Stimulated activated CD4-positive, alpha-beta T cell treated with anti-CD3 and anti-CD28 coated beads, TNF-alpha, amount 100 ng/mL, for 48 hours (primary cell): ENCODE measurements at regions not wholly inside any gene's neighbourhood (a gene's known extent, or its start where the extent isn't known, plus 50 kb on each side); places are given as distances from the start of the nearest gene placed in this dataset.
"Not testable (repeated sequence)": the region's sequence is repeated elsewhere in the genome, so short reads cannot be mapped to it uniquely, and the experiment has no call there.

Source experiments
- DNase-seq, 3 donors: peaks; one replicate each; pipeline ENCODE4 v3.0.0-alpha.2; 2020; ENCODE audit warnings: low read depth in 3 of 3

DNA sequence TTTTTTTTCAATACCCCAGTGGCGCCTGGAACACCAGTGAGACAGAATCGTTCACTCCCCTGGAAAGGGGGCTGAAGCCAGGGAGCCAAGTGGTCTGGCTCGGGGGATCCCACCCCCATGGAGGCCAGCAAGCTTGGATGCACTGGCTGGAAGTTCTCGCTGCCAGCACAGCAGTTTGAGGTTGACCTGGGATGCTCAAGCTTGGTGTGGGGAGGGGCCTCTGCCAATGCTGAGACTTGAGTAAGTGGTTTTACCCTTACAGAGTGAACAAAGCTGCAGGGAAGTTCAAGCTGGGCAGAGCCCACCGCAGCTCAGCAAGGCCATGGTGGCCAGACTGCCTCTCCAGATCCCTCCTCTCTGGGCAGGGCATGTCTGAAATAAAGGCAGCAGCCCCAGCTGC lies 276.2 kb upstream of the CNTN6 start:
- no peak for DNase-seq

DNA sequence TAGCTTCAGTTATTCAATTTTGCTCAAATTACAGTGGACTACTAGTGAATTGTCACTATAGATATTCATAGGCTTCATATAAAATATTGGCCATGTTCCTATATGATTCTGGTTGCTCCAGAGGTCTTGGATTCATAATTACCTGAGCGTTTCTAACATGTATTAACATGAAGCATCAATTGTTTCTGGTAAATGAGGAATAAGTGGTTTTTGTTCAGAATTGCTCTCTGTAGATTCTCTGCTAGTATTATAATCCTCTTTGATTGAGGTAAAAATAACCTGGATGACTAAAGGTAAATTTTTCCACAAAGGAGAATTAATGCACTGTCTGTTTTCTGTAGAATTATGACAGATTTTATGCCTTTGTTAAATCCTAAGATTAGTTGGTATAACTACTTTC lies 258.1 kb upstream of the CNTN6 start:
- no peak for DNase-seq

DNA sequence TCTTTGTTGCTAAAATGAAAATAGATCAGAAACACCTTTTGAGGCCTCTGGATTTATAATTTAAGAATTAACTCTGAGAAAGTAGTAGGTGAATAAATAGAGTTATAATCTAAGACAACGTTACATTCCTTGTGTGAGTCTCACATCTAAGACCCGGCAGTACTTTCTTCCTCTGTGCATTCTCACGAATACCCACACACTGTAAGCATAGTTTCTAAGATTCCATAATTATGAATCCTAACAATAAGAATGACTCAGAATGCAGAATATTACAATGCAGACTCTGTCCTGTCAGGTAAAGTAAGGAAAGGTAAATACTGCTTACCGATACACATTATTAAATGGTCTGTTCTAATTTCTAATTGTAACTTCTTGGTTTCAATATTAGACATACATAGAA lies 257.7 kb upstream of the CNTN6 start:
- no peak for DNase-seq

DNA sequence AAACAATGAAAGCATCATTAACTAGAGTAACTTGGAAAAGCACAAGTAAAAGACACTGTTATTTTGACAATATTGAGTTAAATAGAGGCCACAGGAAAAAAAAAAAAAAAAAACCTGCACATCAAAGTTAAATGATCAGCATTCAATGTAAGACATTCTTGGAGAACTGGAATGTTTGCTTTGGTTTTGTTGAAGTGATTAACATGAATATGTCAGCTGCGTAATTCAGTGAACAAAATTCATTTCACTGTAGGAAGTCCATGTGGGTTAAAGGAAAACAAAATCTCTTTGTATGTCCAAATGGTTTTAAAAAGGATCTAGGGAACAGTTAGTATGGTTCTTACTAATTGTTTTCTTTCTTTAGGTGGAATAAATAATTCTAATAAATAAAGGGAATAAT lies 252.8 kb upstream of the CNTN6 start:
- no peak for DNase-seq

DNA sequence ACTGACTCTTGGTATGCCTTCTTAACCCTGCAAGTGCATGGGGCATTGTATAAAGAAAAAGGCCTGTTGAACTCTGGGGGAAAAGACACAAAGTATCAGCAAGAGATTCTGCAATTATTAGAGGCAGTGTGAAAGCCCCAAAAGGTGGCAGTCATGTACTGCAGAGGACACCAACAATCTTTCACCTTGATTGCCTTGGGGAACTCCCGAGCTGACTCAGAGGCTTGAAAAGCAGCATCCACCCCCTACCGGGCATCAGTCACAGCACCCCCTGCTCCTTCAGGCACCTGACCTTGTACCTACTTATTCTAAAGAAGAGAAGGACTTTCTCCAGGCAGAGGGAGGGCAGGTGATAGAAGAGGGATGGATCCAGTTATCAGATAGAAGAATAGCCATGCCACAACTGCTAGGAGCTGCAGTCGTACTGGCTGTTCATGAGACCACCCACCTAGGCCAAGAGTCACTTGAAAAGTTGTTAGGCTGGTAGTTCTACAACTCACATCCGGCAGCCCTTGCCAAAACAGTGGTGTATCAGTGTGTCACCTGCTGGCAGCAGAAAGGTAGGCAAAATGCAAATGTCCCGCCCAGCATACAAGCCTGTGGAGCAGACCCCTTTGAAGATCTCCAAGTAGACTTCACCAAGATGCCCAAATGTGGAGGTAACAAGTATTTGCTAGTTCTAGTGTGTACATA lies 241.6 kb upstream of the CNTN6 start:
- DNase-seq, result no peak

DNA sequence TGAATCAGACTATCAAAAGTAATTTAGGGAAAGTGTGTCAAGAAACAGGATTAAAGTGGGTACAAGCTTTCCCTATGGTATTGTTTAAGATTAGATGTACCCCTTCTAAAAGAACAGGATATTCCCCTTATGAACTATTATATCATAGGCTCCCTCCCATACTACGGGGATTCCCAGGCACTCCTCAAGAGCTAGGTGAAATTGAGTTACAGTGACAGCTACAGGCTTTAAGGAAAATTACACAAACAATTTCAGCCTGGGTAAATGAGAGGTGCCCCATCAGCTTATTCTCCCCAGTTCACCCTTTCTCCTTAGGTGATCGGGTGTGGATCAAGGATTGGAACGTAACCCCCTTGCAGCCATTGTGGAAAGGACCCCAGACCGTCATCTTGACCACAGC lies 240.8 kb upstream of the CNTN6 start:
- DNase-seq, result no peak

DNA sequence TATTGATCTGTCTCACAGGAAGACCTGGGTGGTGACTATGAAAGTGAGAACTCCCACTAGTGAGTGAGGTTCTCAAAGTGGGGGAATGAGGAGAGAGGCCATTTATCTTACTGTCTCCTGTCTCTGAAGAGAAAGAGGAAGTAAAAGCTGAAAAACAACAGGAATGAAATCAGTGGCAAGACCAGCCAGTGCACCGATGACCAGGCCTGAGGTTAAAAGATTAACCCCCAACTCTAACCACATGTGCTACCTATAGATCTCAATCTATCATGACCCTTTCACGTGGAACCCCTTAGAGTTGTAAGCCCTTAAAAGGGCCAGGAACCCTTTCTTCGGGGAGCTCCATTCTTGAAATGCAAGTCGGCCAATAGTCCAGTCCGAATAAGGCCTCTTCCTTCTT lies 239.3 kb upstream of the CNTN6 start:
- DNase-seq, result no peak

DNA sequence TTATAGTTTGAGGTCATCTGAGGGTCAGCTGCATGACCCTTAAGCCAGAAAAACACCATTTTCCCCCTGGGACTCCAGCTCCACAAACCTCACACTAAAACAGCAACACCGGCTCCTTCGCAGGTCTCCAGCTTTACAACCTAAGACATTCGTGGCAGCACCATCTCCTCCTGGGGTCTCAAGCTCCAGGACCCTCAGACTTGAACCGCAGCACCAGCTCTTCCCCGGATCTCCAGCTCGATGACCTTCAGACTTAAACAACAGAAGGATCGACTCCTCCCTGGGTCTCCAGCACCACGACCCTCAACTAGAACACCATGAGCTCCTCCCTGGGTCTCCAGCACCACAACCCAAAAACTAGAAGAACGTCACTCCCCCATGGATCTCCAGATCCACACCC lies 233.7 kb upstream of the CNTN6 start:
- no peak for DNase-seq

DNA sequence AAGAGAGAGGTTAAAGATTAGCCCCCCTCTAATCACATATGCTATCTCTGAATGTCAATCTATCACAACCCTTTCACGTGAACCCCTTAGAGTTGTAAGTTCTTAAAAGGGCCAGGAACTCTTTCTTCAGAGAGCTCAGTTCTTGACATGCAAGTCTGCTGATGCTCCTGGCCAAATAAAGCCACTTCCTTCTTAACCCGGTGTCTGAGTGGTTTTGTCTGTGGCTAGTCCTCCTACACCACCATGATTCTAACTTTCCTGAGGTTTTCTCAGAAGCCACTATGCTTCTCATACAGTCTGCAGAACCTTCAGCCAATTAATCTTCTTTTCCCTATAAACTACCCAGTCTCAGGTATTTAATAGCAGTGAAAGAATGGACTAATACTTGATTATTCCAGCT lies 231.1 kb upstream of the CNTN6 start:
- DNase-seq, result no peak

DNA sequence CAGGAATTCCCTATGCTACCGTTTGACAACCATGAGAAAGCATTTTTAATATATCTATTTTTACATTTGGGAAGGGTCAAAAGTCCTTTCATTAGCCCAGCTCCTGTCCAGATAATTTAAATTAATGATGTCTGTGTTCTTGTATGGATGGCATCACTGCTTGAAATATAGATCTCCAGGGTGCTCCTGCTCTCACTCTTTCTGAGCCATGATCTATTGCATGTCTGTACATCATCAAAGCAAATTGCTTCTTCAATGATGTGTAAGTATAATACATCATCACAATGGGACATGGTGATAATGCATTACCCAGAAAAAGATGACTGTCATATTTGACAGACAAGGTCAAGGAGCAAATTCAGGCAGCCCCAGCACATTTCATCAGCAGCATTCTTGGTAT lies 223.6 kb upstream of the CNTN6 start:
- DNase-seq, result no peak

DNA sequence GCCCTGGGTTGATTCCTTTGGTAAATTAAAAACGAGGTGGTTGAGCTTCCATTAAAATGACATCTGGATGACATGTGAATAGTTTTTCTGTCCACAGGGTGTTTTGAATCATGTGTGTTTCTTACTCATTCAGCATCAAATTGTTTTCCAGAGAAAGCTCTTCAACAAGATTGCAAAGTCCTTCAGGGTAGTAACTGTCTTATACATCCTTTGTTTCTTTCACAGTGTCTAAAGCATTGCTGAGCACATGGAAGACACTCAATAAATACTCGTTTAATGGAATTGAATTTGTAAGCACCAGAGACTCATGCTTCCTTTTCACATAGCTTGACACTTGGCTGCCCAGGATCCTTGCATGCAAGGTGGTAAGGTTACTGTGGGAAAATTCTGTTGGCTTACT lies 223.1 kb upstream of the CNTN6 start:
- DNase-seq, result no peak

DNA sequence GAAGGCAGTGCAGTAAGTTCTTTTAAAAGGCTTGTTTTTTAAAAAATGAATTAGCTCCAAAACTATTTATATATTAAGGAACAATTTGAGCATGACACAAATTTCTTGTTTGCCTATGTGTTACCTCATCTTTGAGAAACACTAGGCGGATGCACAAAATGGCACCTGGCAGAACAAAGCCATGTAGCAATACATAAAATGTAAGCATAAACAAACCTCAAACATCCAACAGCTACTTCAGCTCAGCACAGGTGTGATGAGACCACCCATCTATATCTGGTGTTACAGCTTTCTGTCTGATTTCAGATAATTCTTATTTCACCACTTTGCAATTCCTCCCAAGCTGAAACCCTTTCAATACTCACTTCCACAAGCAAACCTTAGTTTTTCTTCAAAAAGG lies 221.2 kb upstream of the CNTN6 start:
- DNase-seq, result no peak

DNA sequence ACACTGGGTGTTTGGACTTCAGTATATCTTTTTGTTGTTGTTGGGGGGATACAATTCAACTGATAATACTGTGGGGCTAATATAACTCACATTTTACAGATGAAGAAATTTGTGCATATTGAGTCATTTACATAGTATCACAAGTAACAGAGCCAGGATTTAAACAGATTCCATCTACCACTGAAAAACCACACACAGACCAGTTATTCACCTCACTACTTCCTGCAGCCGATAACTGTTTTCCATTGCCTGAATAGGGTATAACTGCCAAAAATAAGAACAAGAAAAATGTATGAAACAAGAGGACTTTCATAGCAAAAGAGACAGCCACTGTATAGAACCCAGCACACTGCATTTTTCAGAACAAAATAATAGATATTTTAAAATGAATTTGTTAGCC lies 215.8 kb upstream of the CNTN6 start:
- DNase-seq, result no peak

DNA sequence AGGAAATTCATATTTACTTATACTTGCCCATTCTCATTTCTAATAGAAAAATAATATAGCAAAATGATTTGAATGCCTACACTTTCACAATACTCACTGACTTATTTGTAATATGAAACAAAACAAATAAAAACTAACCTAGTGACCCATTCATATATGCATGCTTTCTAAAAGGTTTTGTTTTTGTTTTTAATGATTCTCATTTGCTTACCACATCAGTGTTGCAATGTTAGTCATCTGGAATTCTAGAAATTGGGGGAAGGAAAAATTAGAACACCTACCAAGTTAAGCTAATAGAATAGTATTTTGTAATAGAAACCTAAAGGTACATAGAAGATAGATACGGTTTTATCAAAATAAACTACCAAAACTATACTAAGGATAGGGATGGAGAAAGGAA lies 214.1 kb upstream of the CNTN6 start:
- DNase-seq, result no peak

DNA sequence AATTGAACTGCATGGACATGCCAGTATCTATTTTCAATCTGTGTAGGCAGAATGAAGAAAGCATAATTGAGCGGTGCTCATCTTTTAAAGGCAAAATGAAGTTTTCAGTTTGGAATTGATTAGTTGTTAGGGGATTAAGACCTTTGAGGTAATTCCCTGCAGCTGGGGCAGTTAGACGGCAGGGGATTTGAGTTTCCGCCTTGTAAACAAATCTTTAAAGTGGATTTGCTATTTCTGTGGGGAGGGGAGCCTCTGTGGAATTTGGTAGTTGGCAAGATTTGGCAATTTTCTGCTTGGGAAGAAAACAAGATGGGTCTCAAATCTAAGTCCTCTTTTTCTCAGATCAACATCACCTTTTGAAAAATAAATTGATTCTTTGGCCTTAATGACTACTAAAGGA lies 212.5 kb upstream of the CNTN6 start:
- DNase-seq, result no peak

DNA sequence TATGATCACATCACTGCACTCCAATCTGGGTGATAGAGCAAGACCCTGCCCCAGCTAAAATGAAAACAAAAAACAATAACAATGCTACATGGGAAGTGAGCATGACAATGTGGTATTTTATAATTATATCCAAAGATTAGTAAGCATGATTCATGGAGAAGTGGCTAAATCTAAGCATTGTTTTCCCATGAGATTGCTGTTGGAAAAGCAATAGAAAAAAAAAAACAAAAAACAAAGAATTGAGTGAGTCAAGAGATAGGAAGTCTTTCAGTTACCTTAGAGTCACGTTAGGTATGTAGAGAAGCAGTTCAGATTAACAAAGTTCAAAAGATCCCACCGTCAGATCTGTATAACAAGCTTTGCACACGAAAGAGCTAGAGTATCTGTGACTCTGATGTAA lies 210.3 kb upstream of the CNTN6 start:
- no peak for DNase-seq

DNA sequence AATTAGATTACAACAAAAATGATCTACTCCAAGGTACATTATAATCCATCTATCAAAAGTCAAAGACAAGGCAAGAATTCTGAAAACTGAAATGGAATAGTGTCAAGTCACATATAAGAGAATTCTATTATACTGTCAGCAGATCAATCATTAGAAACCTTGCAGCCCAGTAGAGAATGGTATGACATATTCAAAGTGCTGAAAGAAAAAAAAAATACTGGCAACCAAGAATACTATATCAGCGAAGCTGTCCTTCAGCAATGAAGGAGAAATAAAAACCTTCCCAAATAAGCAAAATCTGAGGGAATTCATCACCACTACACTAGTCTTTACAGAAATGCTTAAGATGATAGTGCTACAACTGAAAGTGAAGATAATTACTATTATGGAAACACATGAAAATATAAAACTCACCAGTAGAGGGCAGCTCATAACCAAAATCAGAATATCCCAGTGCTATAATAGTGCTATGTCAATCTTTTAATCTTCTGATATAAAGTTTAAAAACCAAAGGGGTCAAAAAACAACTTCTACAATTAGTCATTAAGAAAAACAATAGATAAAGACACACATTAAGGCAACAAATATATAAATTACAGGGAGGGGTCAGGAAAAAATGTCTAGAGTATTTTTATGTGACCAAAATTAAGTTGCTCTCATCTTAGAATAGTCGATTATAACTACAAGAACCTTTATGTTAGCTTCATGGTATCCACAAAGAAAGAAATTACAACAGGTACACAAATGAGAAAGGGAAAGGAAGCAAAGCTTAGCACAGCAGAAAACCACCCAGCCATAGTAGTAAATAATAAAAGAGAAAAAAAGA lies 190.7 kb upstream of the CNTN6 start:
- DNase-seq, result no peak

DNA sequence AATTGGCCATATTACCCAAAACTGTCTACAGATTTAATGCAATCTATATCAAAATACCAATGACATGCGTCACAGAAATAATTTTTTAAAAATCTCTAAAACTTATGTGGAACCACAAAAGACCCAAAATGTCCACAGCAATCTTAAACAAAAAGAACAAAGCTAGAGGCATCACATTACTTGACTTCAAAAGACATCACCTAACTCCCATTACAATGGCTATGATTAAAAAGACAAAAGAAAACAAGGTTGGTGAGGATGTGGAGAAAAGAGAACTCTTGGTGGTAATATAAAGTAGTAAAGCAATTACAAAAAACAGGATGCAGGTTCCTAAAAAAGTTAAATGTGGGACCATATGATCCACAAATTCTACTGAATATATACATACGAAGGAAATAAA lies 187.6 kb upstream of the CNTN6 start:
- DNase-seq, result no peak

DNA sequence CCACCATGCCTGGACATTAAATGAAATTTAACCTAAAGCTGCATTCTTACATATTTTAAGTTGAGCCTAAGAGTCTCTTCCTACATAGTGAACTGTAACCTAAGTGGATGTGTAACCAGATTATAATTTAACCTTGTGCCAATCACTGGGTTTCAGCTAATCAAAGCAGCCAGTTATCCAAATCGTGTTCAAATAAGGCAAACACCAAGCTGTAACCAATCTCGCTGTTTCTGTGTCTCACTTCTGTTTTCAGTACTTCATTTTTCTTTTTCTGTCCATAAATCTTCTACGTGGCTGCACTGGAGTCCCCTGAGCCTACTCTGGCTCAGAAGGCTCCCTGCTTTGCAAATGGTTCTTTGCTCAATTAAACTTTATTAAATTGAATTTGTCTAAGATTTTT lies 186.1 kb upstream of the CNTN6 start:
- DNase-seq, result no peak

DNA sequence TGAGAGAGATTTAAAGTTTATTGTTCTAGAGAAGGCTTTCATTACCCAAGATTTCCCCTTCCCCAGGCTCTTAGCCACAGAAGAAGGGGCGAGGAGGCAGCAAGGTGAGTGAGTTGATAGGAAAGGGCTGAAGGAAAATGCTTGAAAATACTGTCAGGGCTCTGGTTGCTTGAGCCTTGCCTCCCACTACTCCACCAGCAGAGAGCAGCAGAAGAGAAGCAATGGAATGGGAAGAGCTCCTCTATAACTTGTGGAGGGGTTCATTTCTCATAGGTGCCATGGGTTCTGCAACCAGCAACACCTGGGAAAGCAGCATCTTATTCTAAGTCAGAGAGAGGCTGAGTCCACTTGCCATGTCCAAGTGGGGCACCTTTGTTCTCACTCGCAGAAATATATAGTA lies 184.0 kb upstream of the CNTN6 start:
- DNase-seq, result no peak

DNA sequence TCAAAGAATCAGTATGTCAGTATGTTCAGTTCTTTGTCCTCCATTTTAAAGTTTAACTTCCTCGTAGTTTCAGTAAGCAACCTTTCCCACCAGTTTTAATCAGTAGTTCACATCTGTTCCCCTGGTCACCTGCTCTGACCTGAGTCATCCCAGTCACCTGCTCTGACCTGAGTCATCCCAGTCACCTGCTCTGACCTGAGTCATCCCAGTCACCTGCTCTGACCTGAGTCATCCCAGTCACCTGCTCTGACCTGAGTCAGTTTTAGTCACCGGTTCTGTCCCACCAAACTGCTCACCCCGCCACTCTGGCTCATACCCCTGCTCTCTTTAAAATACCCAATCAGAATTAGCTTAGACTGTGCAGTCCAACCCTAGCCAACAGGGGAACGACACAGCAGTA lies 180.1 kb upstream of the CNTN6 start:
- not testable (repeated sequence) for DNase-seq

DNA sequence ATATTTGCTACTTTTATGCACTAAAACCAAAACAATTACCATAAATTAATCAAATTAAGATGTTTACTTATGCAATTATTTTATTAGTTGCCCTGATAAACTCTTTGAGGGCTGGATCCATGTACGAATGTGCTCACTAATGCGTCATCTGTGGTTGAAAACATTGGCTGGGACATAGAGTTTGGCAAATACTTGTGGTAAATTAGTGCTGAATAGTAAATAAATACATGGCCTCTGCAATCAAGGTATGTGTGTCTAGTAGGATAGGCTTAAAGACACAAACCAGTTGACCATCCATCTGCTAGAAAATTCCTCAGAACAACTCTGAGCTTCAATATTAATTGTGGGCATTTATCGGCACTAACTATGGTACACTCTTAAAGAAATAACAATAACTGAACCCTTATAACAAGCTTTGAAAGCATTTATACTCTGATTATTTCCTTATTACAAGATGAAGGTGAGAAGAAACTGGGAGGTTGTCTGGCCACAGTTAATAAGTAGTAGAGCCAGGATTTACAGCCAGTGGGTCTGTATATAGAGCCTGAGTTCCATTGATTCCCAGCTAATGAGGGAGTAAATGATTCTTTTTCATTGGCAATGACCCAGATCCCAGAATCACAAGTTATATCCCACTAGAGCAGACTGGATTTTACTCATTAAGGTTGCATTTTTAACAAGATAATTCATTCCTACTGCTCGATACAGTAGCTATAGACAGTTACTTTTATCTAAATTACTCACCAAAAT lies 169.5 kb upstream of the CNTN6 start:
- no peak for DNase-seq

DNA sequence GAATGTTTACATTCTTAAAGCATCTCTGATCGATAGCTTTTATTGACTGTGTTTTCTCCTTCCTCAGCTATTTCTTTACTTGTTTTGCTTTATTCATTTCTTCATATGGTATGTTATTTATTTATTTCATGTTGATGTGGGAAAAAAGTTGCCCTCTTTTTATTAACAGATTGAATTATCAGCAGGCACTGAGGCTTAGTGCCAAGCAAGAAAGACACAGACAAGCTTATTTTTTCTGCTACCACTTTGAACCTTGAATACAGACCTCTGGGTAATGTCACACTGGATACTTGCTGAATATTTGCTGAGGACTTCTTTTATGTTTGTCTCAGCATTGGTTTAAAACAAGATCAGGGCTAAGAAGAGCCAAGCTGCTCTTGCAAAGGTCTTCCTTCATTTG lies 162.0 kb upstream of the CNTN6 start:
- no peak for DNase-seq
